GM19035 (cell line): ENCODE measurements at regions not wholly inside any gene's neighbourhood (a gene's known extent, or its start where the extent isn't known, plus 50 kb on each side); places are given as distances from the start of the nearest gene placed in this dataset.
"Not testable (repeated sequence)": the region's sequence is repeated elsewhere in the genome, so short reads cannot be mapped to it uniquely, and the experiment has no call there.

ENCODE experiments used
- ATAC-seq: cut with Tn5 transposase; IDR thresholded peaks from one replicate; pipeline ENCODE4 v1.9.1; 2021; ENCODE audit not compliant: unreplicated experiment

GRCh38 chr2:72032481-72033041 is 115.1 kb downstream of the CYP26B1 start:
- ATAC-seq, result no peak

DNA sequence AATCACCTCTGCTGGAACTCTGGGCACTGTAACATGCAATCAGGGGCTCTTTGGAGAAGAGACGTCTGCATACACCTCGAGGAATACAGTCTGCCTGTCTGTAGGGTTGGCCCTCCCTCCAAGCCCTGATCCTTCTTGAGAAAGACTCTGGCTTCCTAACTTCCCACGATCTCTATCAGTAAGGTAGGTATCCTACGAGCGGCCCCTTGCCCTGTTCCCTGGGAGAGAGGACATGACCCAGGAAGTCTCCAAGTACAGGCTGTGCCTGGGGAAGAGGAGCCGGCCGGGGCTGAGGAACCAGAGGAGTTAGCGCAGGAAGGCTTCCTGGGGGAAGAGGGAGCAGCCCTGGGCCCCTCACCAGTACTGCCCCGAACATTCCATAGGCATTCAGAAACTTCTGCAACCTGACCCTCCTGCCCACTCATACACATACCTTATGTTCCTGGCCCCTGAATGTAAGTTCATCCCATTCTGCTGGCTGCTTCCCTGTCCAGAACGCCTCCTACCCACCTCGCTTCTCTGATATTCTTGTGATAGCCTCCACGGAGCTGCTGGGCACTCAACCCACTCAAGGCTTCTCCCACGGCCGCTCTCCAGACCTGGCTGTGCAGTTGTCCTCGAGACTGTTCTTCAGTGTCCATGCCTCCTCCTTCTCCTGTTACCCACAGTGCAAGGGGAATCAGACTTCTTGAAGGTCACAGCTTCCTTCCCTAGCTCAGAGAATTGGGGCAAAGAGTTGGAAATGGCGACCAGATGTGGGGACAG is 116.1 kb downstream of the CYP26B1 start:
- no peak for ATAC-seq

DNA sequence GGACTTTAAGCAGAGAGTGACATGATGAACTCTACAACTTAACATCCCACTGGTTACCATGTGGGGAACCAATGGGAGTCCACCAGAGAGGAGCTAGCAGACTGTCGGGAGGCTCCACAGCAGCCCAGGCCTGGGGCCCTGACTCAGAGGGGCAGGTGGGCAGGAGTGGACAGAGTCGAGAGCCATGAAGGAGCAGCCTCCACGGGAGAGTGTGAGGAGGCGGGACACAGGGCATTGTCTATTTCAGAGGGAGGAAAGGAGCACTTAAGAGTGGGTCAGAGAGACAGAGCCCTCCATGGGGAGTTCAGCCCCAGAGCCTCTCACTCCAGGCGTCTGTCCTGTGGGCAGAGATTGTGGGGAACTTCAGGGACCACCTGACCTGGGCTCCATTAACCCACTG is 118.7 kb downstream of the CYP26B1 start:
- no peak for ATAC-seq

GRCh38 chr2:72028351-72028995 is 119.2 kb downstream of the CYP26B1 start:
- no peak for ATAC-seq

DNA sequence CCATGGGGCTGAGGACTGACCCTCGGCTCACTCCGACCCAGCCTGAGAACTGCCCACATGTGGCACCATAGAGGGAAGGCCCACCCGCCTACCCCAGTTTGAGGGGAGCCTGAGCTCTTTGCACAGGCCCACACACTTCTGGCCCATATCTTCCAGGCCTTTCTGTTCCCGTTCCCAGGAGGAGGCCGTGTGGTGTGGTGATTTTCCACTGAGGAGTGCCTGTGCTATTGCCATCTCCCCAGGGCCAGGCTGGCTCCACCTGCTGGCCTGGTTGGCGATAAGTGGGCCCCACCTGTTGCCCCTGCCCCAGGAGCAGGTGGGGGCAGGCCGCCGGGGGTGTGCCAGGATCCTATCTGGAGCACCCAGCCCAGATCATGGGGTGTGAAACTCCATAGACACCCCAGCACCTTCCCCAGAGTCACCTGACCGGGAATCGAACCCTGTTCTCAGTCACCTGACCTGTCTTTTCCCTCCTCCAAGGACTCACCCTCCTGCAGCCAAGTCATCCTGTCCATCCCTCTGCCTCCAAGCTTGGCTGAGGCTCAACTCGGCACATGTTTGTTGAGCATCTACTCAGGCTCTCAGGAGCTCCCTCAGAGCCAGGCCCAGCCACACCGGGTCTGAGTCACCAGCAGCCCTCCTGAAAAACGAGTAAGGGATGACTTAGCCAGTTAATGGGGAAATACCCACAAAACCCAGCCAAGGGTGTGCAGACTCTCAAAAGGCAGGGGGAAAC is 120.1 kb downstream of the CYP26B1 start:
- ATAC-seq, result no peak

DNA sequence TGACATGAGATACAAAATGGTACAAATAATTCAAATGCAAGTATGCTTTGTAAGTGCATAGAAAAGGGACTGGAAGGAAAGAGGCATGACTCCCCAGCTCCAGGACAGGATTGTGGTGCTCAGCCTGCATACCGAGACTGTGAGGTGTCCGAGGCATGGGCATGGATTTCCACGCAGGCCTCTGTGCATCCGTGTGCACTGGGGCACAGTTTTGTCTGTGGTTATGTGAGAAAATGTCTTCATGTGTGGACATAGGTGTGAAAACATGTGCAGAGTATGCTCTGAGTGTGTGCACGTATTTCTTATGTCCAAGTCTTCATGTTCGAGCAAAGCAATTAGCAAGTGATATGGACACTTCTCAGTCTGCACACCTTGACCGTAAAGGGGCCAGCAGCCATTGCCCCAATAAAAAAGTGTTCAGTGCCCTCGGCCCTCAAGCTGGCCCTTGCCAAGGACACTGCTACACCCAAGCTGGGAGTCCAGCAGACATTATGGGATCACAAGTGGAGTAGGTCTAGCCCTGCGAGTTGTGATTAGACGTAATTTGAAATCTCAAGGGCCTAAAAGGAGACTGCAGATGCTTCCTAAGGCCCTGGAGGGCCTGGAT is 120.7 kb downstream of the CYP26B1 start:
- no peak for ATAC-seq

- ATAC-seq, result no peak
These were observed 123.0 kb downstream of the CYP26B1 start for GRCh38 chr2:72024451-72025175.

- ATAC-seq, result no peak
These were observed 123.8 kb downstream of the CYP26B1 start for GRCh38 chr2:72023678-72024390.

- not testable (repeated sequence) for ATAC-seq
These were observed 126.3 kb downstream of the CYP26B1 start for GRCh38 chr2:72021371-72021770.

- ATAC-seq, result no peak
These were observed 132.4 kb downstream of the CYP26B1 start for GRCh38 chr2:72015266-72015665.

GRCh38 chr2:72014831-72015230 is 132.8 kb downstream of the CYP26B1 start:
- ATAC-seq, result no peak

- no peak for ATAC-seq
These were observed 133.9 kb downstream of the CYP26B1 start for GRCh38 chr2:72013726-72014125.

- ATAC-seq, result no peak
These were observed 134.6 kb downstream of the CYP26B1 start for GRCh38 chr2:72012886-72013574.

DNA sequence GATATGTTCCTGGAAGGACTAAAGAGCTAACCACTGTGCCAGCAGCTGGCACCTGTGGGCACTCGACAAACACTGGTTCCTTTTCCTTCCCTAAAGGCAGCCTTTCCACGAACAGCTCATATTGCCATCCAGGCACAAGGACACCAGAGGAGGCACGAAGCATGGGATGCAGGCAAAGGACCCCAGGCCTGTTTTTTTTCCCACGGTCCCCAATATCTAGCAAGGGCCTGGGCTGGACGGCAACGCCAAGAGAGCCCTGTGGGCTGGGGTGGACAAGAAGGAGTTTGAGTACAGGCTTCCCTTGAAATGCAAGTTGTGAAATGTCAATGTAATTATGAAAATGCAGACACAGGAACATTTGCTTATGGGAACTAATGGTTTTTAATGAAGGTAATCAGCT is 135.9 kb downstream of the CYP26B1 start:
- ATAC-seq, result no peak

DNA sequence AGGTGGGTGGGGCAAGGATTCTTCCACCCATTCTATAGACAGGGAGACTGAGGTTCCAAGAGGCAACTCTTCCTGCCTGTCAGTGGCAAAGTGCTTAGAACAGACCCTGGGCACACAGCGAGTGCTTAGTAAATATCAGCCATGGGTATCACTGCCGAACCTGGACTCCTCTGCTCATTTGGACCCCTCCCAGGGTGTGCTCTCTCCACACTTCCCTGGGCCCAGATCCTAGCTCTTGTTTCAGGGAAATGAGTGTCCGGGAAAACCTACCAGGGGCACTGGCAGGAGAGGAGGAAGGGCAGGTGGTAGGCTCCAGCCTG is 136.3 kb downstream of the CYP26B1 start:
- ATAC-seq, result no peak

GRCh38 chr2:72010647-72011369 is 136.9 kb downstream of the CYP26B1 start:
- ATAC-seq, result no peak

GRCh38 chr2:72008608-72009007 is 139.1 kb downstream of the CYP26B1 start:
- ATAC-seq, result no peak

- ATAC-seq, result no peak
These were observed 140.3 kb downstream of the CYP26B1 start for GRCh38 chr2:72007402-72007801.

DNA sequence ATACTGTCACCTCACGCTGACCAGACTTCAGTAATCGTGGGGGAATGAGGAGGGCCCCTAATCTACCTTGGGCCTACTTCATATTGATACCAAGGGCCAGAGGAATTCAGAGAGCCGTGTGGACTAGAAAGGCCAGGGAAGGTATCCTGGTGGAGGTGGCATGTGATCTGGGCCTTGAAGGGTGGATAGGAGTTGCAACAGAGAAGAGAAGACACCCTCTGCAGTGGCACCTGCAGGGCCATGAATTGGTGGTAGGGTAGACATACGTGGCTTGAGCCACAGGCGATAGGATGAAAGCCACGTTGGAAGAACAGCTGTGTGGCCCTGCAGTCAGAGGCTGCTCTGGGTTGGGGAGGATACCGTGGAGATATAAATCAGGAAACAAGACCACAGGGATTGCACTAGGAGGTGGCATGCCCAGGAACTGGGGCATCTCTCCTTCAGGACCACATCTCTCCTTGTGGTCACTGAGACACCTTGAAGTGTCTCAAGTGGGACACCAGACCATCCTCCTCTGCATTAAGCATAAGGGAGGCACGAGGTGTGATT is 141.4 kb downstream of the CYP26B1 start:
- ATAC-seq, result no peak
